HG02798 (cell line): ENCODE measurements at regions not wholly inside any gene's neighbourhood (a gene's known extent, or its start where the extent isn't known, plus 50 kb on each side); places are given as distances from the start of the nearest gene placed in this dataset.

Experiments
- ATAC-seq: cut with Tn5 transposase; IDR thresholded peaks from one replicate; pipeline ENCODE4 v1.9.1; 2021; ENCODE audit warnings: mild to moderate bottlenecking; ENCODE audit not compliant: unreplicated experiment, poor library complexity

- no peak for ATAC-seq
Observed at GRCh38 chr20:11555510-11555909, 362.2 kb upstream of the BTBD3 start.

- ATAC-seq: no peak
Observed at GRCh38 chr20:11556410-11556809, 361.3 kb upstream of the BTBD3 start.

- no peak for ATAC-seq
Observed at GRCh38 chr20:11564491-11564890, 353.2 kb upstream of the BTBD3 start.

DNA sequence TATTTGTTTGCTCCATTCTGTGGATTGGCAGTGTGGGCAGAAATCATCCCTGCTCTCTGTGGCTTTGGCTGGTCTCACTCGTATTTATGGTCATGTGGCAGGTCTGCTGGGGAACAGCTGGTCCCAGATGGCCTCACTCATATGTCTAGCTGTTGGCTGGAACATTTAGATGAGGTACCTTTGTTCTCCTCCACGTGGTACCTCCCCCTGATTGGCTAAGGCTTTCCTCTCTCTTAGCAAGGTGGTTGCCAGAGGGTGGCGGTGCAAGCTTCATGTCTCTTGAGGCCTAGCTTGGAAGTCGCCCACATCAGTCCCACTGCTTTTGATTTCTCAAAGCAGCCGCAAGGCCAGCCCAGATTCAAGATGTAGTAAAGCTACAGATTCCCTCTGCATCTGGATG, 348.5 kb upstream of the BTBD3 start:
- no peak for ATAC-seq

DNA sequence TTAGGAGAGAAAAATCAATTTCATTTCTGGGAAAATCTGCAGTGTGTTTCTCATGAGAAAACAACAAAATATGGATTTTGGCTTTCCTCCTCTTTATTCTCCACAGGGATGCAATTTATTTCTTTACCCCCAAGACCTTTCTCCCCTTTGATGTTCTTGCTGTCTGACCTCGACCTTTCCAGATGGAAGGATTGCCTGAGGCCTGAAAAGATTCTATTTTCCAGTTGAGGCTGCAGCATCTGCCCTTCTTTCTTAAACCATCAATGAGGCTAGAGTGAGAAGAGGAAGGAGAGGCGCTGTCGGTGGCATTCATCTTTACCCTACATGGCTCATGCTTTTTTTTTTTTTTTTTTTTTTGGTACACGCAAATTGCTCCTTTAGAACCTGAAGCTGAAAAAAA, 344.2 kb upstream of the BTBD3 start:
- no peak for ATAC-seq

DNA sequence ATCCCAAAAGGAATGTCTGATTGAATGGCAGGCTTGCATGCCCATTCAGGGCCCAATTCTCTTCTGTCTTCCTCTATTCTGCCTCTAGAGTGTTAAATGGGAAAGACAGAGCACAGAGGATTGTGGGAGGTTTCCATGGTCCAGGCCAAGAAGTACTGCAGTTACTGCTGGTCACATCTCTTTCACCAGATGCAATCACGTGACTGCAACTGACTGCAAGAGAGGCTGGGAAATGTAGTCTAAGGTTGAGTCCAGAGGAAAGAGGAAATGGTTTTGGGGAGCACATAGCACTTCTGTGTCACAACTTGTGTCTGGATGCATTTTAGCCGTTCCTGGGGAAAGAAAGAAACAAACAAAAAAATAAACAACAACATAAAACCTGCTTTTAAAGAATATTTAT, 336.4 kb upstream of the BTBD3 start:
- no peak for ATAC-seq

- no peak for ATAC-seq
Observed at GRCh38 chr20:11582060-11582459, 335.6 kb upstream of the BTBD3 start.

- no peak for ATAC-seq
Observed at GRCh38 chr20:11585752-11586352, 331.8 kb upstream of the BTBD3 start.

- ATAC-seq: no peak
Observed at GRCh38 chr20:11588875-11589274, 328.8 kb upstream of the BTBD3 start.

- no peak for ATAC-seq
Observed at GRCh38 chr20:11591965-11592364, 325.7 kb upstream of the BTBD3 start.

DNA sequence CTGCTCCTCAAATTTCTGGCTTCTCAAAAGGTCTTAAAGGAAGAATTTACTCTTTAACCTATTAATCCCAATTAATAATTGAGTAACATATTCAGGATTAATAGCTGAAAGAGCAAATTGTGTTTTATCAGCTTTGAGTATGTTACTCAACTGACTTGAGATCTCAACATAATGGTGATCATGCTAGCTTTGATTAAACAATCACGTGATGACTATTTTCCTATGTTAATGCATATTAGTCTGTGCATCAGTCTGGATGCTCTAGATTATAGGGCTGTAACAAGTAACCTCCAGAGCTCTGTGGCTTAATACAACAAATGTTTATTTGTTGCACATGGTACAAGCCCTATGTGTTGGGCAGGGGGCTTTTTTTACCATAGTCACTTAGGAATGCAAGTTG, 313.4 kb upstream of the BTBD3 start:
- no peak for ATAC-seq

- no peak for ATAC-seq
Observed at GRCh38 chr20:11607047-11607446, 310.6 kb upstream of the BTBD3 start.

- ATAC-seq: no peak
Observed at GRCh38 chr20:11608736-11609135, 309.0 kb upstream of the BTBD3 start.

GRCh38 chr20:11624704-11625103, 293.0 kb upstream of the BTBD3 start:
- no peak for ATAC-seq

DNA sequence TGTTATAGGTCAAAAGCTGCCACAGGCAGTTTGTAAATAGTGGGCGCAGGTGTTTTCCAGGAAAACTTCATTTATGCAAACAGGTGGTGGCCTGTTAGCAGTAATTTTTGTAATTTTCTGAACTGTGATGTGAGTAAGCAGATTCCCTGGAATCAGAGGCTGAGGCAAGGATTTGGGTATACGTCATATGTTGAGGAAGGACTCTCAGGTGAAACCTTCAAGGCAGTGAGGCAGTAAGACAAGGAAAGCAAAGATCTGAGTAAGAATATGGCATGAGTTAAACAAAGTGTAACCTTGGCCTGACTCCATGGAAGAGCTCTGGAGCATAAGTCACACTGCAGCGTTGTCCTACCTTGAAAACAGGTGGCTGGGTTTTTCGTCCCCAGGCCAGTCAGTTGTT, 291.1 kb upstream of the BTBD3 start:
- ATAC-seq: no peak

- ATAC-seq: no peak
Observed at GRCh38 chr20:11642866-11643265, 274.8 kb upstream of the BTBD3 start.

- no peak for ATAC-seq
Observed at GRCh38 chr20:11646359-11646758, 271.3 kb upstream of the BTBD3 start.

DNA sequence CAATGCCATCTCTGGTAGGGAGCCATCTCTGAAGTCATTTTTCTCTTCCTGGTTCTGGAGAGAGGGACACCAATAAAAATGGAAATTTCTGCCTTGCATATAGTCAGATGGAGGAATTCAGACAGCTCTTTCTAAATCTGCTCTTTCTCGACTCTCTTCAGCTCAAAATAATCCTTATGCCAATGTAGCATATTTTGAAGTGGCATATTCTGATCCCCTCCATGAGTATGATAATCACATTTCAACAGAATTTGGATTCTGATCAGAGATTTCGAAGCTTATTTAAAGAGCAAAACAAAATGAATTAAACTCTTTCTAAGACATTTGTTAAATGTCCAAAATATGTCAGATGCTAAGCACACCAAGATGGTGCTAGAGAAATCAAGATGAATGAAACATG, 267.1 kb upstream of the BTBD3 start:
- no peak for ATAC-seq

DNA sequence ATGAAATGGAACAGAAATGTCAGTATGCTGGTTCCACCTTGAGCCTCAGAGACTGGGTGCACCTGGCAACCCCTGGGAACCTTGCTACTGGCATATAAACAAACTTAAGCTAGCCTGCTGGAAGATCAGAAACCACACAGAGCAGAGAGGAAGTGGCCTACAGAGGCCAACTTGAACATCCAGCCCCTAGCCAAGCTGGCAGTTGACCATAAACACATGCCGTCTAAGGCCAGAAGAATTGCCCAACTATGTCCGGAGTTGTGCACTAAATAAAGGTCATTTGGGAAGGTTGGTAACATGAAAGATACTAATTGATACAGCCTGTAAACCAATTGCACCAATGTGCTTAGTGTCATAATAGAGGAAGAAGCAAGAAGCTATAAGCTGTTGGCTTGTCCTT, 266.6 kb upstream of the BTBD3 start:
- ATAC-seq: no peak

- ATAC-seq: no peak
Observed at GRCh38 chr20:11651647-11652046, 266.0 kb upstream of the BTBD3 start.

GRCh38 chr20:11652128-11652527, 265.6 kb upstream of the BTBD3 start:
- no peak for ATAC-seq

GRCh38 chr20:11654766-11655165, 262.9 kb upstream of the BTBD3 start:
- no peak for ATAC-seq

- no peak for ATAC-seq
Observed at GRCh38 chr20:11660673-11661072, 257.0 kb upstream of the BTBD3 start.
